ENCODE measurements at regions not wholly inside any gene's neighbourhood (a gene's known extent, or its start where the extent isn't known, plus 50 kb on each side); places are given as distances from the start of the nearest gene placed in this dataset.

GRCh38 chr5:57655228-57655627, 172.6 kb upstream of the ACTBL2 start:
- DNase-seq (ENCODE audit: low read depth, low spot score), result no peak
- CTCF ChIA-PET, result no interaction called here
- POLR2A ChIA-PET, result no interaction called here
- H3K4me3 ChIP-seq (ENCODE audit: low read depth, low read length), result no peak overlapping the region
- no peak for TF ChIP-seq CTCF (IDR thresholded peaks at IDR 0.05; ENCODE audit: insufficient read depth, low read length, missing control alignments)

DNA sequence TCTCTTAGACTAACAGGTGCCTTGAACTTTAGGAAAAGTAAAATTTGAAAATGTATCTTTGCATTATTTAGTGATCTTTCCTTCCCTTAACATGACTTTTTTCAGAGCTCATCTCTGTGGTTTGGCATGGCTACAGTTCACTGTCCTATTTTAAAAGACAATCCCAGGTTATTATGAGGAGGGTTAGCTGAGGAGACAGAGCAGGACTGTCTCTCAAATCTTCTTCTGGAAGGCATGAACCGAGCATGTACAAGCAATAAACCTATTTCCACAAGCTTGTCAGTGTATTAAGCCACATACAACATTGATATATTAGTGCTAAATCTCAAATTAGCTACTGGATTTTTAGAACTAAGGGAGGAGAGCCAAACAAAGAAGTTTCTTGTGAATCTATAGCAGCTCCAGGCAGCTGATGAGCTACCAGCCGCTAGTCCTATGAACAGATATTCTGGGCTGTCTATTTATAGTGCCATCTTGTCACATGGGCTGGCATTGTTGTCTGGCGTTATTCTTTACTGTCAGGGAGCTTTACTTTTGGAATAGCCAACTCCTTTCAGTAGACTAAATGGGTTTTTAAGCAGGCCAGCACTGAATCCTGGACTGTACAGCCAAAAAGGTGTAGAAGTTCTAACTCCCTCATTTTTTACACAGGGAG, 171.2 kb upstream of the ACTBL2 start:
- no peak overlapping the region for H3K4me3 ChIP-seq (ENCODE audit: low read depth, low read length)
- CTCF ChIA-PET, result interaction anchor here (1.0 to 2.4 kb wide), 3 partner anchors 20 to 356 kb away, joined by 3 to 7 read pairs (median 4); no protein-coding TSS in a partner anchor
- POLR2A ChIA-PET, result no interaction called here
- DNase-seq (ENCODE audit: low read depth, low spot score), result no peak
- no peak for TF ChIP-seq CTCF (IDR thresholded peaks at IDR 0.05; ENCODE audit: insufficient read depth, low read length, missing control alignments)

- H3K4me3 ChIP-seq (ENCODE audit: low read depth, low read length), result no peak overlapping the region
- ChIA-PET CTCF (interaction anchor here (0.6 to 4.9 kb wide), 28 partner anchors 10 to 816 kb away, joined by 3 to 57 read pairs (median 7); no protein-coding TSS in a partner anchor), POLR2A (no interaction called here)
- DNase-seq (ENCODE audit: low read depth, low spot score), result no peak
- no peak for TF ChIP-seq CTCF (IDR thresholded peaks at IDR 0.05; ENCODE audit: insufficient read depth, low read length, missing control alignments)
Measured at GRCh38 chr5:57651127-57651526, 168.5 kb upstream of the ACTBL2 start.

- DNase-seq (ENCODE audit: low read depth, low spot score), result no peak
- peak; percentile 63 for TF ChIP-seq CTCF (IDR thresholded peaks at IDR 0.05; ENCODE audit: insufficient read depth, low read length, missing control alignments)
- ChIA-PET POLR2A (no interaction called here), CTCF (interaction anchor here (0.5 to 4.9 kb wide), 51 partner anchors 8 to 821 kb away, joined by 3 to 57 read pairs (median 4); no protein-coding TSS in a partner anchor)
- no peak overlapping the region for H3K4me3 ChIP-seq (ENCODE audit: low read depth, low read length)
Measured at GRCh38 chr5:57650360-57651069, 167.9 kb upstream of the ACTBL2 start.

GRCh38 chr5:57642698-57643097, 160.1 kb upstream of the ACTBL2 start:
- ChIA-PET CTCF (no interaction called here), POLR2A (no interaction called here)
- no peak for TF ChIP-seq CTCF (IDR thresholded peaks at IDR 0.05; ENCODE audit: insufficient read depth, low read length, missing control alignments)
- no peak overlapping the region for H3K4me3 ChIP-seq (ENCODE audit: low read depth, low read length)
- DNase-seq (ENCODE audit: low read depth, low spot score), result no peak

- H3K4me3 ChIP-seq (ENCODE audit: low read depth, low read length), result no peak overlapping the region
- no peak for DNase-seq (ENCODE audit: low read depth, low spot score)
- ChIA-PET POLR2A (no interaction called here), CTCF (interaction anchor here (0.7 kb wide), 1 partner anchor 8 kb away, joined by 6 read pairs; no protein-coding TSS in a partner anchor)
- no peak for TF ChIP-seq CTCF (IDR thresholded peaks at IDR 0.05; ENCODE audit: insufficient read depth, low read length, missing control alignments)
Measured at GRCh38 chr5:57642066-57642465, 159.5 kb upstream of the ACTBL2 start.

All from AG04449 (cell line).